Mucosa of stomach (tissue), 1 donor: ENCODE measurements at regions not wholly inside any gene's neighbourhood (a gene's known extent, or its start where the extent isn't known, plus 50 kb on each side); places are given as distances from the start of the nearest gene placed in this dataset.

ENCODE experiments used
- H3K27me3 ChIP-seq: one replicate; pipeline ENCODE4 v1.7.0; 2013; ENCODE audit warnings: mild to moderate bottlenecking, low read length; ENCODE audit not compliant: control insufficient read depth, insufficient read depth
- H3K36me3 ChIP-seq: one replicate; pipeline ENCODE4 v1.7.0; 2013; ENCODE audit warnings: low read length; ENCODE audit not compliant: control insufficient read depth, insufficient read depth
- H3K4me1 ChIP-seq: one replicate; pipeline ENCODE4 v1.7.0; 2013; ENCODE audit warnings: mild to moderate bottlenecking, low read length; ENCODE audit not compliant: control insufficient read depth, insufficient read depth
- H3K4me3 ChIP-seq: one replicate; pipeline ENCODE4 v1.7.0; 2013; ENCODE audit warnings: low read length
- H3K9ac ChIP-seq: one replicate; pipeline ENCODE4 v1.7.0; 2013; ENCODE audit warnings: mild to moderate bottlenecking, low read length, moderate library complexity
- H3K9me3 ChIP-seq: one replicate; pipeline ENCODE4 v1.7.0; 2013; ENCODE audit warnings: mild to moderate bottlenecking, low read length, moderate library complexity; ENCODE audit not compliant: control insufficient read depth
- donor health status: Pancreatic carcinoma.

DNA sequence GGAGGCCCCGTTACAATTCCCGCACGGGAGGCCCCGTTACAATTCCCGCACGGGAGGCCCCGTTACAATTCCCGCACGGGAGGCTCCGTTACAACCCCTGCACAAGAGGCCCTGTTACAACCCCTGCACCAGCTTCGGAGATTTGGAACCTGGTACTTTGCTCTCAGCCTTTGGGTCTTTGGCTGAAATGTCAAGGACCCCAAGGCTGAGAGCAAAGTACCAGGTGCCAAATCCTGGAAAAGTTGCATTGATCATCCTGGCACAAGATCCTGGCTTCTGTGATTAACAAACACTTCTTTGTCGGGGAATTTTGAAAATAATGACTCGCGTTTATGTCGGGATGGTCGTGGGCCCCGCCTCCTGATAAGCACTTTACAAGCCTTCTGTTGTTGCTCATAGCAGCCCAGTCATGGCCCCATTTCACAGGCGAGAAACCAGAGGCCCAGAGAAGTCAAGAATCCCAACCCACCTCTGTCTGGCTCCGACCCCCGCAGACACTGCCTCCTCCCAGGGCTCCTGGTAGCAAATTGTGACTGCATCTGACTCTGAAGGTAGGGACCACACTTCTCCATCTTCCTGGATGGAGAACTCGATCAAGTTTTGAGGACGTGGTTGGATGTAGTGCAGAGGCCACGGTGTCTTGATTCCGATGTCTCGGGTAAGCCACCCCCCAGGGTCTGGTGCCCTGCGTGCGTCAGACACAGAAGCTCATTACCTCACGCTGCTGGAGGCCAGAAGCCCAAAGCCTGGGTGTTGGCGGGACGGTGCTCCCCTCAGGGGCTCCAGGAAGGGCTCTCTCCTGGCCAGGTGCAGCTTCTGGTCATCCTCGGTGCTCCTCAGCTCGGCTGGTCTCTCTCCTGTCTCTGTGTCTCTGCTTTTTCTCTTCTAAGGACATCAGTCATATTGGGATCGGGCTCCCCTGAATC, 60.3 kb downstream of the ADRA2C start:
- H3K9ac ChIP-seq: no peak overlapping the region
- H3K36me3 ChIP-seq: no peaks in the 10 kb centered on the region
- H3K27me3 ChIP-seq: peaks cover 9% of the 10 kb centered on the region
- H3K4me1 ChIP-seq: peaks cover 8% of the 10 kb centered on the region
- no peaks in the 10 kb centered on the region for H3K9me3 ChIP-seq
- no peak overlapping the region for H3K4me3 ChIP-seq

DNA sequence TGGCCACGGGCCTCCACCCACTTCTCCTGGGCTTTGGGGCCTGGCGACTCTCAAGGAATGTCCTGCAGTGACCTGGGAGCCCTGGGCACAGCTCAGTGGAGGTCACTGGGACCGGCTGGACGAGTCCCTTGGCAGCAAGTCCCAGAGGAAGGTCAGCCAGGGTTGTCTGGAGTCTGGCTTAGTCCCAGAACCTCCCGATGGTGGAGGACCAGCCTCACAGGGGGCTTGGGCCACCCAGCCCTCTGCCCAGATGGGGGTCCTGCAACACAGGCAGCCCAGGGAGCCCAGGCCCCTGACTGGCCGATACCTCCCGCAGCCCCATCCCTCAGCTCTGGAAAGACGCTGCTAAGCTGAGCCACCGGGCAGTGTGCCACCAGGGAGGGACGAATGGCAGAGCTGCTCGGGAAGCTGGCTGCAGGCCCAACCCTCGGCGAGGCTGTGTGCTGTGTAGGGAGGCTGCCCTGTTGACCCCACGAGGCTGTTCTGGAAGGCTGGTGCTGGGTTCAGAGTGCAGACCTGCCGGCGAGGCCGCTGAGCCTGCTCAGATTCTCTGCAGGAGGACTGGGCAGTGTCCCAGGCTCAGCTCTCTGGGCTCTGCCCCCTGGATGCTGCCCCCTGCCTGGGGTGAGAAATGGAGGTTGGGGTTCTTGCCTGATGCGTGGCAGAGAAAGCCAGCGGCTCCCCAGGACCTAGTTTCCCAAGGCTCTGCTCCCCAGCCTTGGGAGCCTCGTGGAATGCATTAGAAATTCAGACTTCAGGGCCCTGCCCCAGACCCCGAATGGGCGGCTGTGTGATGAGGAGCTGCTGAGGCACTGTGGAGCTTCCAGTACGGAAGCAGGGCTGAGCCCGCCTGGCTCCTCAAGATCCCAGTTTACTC, 61.7 kb downstream of the ADRA2C start:
- Histone ChIP-seq H3K4me1 (peaks cover 8% of the 10 kb centered on the region), H3K9me3 (no peaks in the 10 kb centered on the region), H3K27me3 (peaks cover 9% of the 10 kb centered on the region), H3K36me3 (no peaks in the 10 kb centered on the region), H3K9ac (no peak overlapping the region), H3K4me3 (no peak overlapping the region)

DNA sequence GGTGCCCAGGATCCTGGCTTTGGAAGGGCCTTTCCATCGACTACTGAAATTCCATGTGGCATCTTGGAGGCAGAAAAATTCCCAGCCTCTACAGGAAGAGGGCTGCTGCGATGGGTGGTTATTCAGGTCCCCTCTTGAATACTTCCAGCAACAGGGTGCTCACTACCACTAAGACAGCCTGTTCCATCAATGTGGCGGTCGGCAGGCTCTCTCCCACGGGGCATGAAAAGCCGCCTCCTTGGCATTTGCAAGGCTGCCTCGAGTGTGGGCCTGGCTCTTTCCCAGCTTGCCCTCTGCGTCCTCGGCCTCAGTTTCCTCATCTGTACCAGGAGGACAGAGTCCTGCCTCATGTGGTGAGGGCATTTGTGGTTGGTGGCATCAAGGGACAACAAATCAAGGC, 62.4 kb downstream of the ADRA2C start:
- H3K4me3 ChIP-seq: no peak overlapping the region
- peaks cover 9% of the 10 kb centered on the region for H3K27me3 ChIP-seq

GRCh38 chr4:3829211-3829955, 63.2 kb downstream of the ADRA2C start:
- Histone ChIP-seq H3K36me3 (no peaks in the 10 kb centered on the region), H3K9me3 (no peaks in the 10 kb centered on the region), H3K9ac (no peak overlapping the region), H3K4me3 (no peak overlapping the region), H3K4me1 (peaks cover 8% of the 10 kb centered on the region), H3K27me3 (peaks cover 9% of the 10 kb centered on the region)

More for the DNA sequence above, 62.4 kb downstream of the ADRA2C start:
- H3K4me1 ChIP-seq: peaks cover 8% of the 10 kb centered on the region
- no peaks in the 10 kb centered on the region for H3K9me3 ChIP-seq
- no peaks in the 10 kb centered on the region for H3K36me3 ChIP-seq
- no peak overlapping the region for H3K9ac ChIP-seq

GRCh38 chr4:3829956-3830773, 64.0 kb downstream of the ADRA2C start:
- H3K9ac ChIP-seq: no peak overlapping the region

DNA sequence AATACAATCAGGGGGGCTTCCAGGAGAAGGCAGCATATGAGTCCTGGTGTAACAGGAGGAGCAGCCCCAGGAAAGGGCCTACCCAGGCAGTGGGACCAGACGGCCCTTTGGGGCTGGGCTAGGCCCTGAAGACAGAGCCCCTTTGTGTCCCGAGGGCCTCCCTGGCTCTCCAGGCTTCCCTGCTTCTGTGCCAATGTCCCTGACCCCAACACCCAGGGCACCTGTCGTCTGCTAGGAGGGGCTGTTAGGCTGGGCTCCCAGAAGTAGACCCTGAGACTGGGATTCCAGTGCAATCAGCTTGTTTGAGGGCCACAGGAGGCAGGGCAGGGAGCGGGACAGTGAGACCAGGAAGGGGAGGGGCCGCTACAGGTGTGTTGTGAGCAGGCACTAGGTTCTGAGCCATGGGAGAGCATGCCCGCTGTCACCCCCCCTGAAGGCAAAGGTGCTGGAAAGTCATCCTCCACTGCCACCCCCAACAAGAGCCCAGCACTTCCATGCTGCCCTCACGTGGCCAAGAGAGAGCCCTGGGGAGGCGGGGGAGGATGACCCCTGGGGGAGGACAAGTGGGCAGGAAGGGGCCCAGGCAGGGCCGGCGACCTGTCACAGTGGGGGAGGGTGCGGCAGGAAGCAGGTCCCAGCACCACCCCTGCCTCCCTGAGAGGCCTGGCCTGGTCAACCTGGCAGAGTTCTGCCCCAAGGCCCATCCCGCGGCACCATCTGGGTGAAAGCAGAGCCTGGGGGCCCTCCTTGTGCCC, 64.8 kb downstream of the ADRA2C start:
- Histone ChIP-seq H3K36me3 (no peaks in the 10 kb centered on the region), H3K9me3 (no peaks in the 10 kb centered on the region), H3K4me3 (no peak overlapping the region), H3K4me1 (peaks cover 8% of the 10 kb centered on the region), H3K9ac (no peak overlapping the region), H3K27me3 (peaks cover 11% of the 10 kb centered on the region)

More at GRCh38 chr4:3829956-3830773, 64.0 kb downstream of the ADRA2C start:
- Histone ChIP-seq H3K36me3 (no peaks in the 10 kb centered on the region), H3K9me3 (no peaks in the 10 kb centered on the region), H3K4me3 (no peak overlapping the region), H3K27me3 (peaks cover 9% of the 10 kb centered on the region), H3K4me1 (peaks cover 8% of the 10 kb centered on the region)

DNA sequence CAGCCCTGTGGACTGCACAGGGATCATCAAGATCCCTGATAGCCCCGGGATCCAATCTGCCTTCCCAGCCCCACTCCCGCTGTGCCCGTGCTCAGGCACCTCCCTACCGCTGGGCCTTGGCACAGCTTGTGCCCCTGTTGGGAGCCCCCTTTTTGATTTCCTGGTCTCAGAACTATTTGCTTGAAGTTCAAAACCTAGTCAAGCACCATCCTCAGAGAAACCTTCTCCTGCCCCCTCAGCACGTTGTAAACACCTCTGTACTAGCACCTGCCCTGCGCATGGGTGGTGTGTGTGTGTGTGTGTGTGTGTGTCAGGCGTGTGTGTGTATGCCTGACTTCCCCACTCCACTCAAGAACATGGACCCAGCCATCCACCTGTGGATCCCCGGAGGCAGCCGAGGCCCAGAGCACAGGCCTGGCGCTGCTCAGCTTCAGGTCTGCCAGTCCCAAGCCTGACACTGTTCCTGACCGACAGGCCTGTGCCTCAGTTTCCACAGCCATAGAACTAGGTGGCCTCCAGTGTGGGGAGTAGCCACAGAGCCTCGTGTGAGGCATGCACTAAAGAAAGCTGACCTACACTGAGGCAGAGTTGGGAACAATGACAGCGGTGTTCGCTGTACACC, 65.5 kb downstream of the ADRA2C start:
- Histone ChIP-seq H3K9ac (no peak overlapping the region), H3K36me3 (no peaks in the 10 kb centered on the region), H3K4me3 (no peak overlapping the region), H3K9me3 (no peaks in the 10 kb centered on the region), H3K27me3 (peaks cover 12% of the 10 kb centered on the region), H3K4me1 (peaks cover 8% of the 10 kb centered on the region)

- H3K27me3 ChIP-seq: peaks cover 3% of the 10 kb centered on the region
- H3K36me3 ChIP-seq: no peaks in the 10 kb centered on the region
- H3K9ac ChIP-seq: no peak overlapping the region
- no peaks in the 10 kb centered on the region for H3K9me3 ChIP-seq
- peaks cover 2% of the 10 kb centered on the region for H3K4me1 ChIP-seq
- H3K4me3 ChIP-seq: no peak overlapping the region
These were observed 66.5 kb downstream of the ADRA2C start for GRCh38 chr4:3832536-3833220.

DNA sequence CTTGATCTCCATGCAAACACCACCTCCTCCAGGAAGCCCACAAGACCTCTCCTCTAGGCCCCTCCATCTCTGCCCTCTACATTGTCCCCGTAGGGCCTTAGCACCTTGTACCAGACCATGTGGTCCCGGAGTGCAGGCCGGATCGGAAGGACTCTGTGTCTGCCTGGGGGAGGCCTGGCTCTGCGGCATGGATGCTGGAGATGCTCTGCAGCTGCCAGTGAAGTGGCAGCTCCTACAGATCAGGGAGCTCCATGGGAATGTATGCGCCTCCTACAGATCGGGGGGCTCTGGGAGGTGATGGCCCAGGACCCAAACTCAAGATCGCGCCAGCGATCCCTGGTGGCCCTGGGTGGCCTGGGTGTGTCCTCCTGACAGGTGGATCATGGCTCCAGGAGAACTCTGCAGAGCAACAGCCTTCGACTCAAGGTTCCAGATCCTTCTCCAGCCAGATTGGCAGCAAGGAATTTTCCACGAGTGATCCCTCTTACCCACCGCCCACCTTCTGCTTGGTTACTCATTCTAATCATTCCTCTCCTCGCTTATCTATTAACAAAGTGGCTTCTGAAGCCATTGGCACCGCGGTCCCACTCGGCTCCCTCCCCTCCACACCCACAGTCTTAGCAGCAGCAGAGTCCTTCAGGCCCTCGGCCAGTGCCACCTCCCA, 67.3 kb downstream of the ADRA2C start:
- Histone ChIP-seq H3K4me1 (no peaks in the 10 kb centered on the region), H3K9ac (no peak overlapping the region), H3K4me3 (no peak overlapping the region), H3K36me3 (no peaks in the 10 kb centered on the region), H3K27me3 (peaks cover 3% of the 10 kb centered on the region), H3K9me3 (no peaks in the 10 kb centered on the region)
